H9 (cell line): ENCODE measurements at regions not wholly inside any gene's neighbourhood (a gene's known extent, or its start where the extent isn't known, plus 50 kb on each side); places are given as distances from the start of the nearest gene placed in this dataset.

ENCODE experiments used
- DNase-seq: peaks from one replicate; pipeline ENCODE4 v3.0.0-alpha.2; 2017
- H2AFZ ChIP-seq: one replicate; pipeline ENCODE4 v1.6.1; 2013; ENCODE audit warnings: mild to moderate bottlenecking, low read length, control low read depth, moderate library complexity
- H2AK5ac ChIP-seq: 2 replicates; pipeline ENCODE4 v1.6.1; 2013; ENCODE audit warnings: low read length, control low read depth, mixed read lengths; ENCODE audit not compliant: insufficient read length
- H2BK120ac ChIP-seq: one replicate; pipeline ENCODE4 v1.6.1; 2013; ENCODE audit warnings: low read depth, mild to moderate bottlenecking, low read length, control low read depth, inconsistent platforms; ENCODE audit not compliant: poor library complexity, severe bottlenecking
- H2BK12ac ChIP-seq: 2 replicates; pipeline ENCODE4 v1.6.1; 2013; ENCODE audit warnings: low read length, control low read depth, mixed read lengths, low read depth; ENCODE audit not compliant: insufficient read length
- H2BK15ac ChIP-seq: 2 replicates; pipeline ENCODE4 v1.6.1; 2013; ENCODE audit warnings: low read depth, low read length, control low read depth
- H2BK20ac ChIP-seq: one replicate; pipeline ENCODE4 v1.6.1; 2013; ENCODE audit warnings: low read depth, mild to moderate bottlenecking, low read length, control low read depth, inconsistent platforms; ENCODE audit not compliant: poor library complexity, severe bottlenecking
- H2BK5ac ChIP-seq: 2 replicates; pipeline ENCODE4 v1.6.1; 2013; ENCODE audit warnings: low read length, control low read depth, mixed read lengths; ENCODE audit not compliant: insufficient read length
- H3K14ac ChIP-seq: 2 replicates; pipeline ENCODE4 v1.6.1; 2013; ENCODE audit warnings: low read length, control low read depth; ENCODE audit not compliant: insufficient read depth
- H3K18ac ChIP-seq: 2 replicates; pipeline ENCODE4 v1.6.1; 2013; ENCODE audit warnings: low read depth, mild to moderate bottlenecking, mixed read lengths, low read length, control low read depth; ENCODE audit not compliant: insufficient read length
- H3K23ac ChIP-seq: 2 replicates; pipeline ENCODE4 v1.6.1; 2013; ENCODE audit warnings: low read length, control low read depth, mixed read lengths, low read depth; ENCODE audit not compliant: insufficient read length
- H3K23me2 ChIP-seq: 2 replicates; pipeline ENCODE4 v1.6.1; 2013; ENCODE audit warnings: low read depth, mild to moderate bottlenecking, mixed read lengths, low read length, control low read depth; ENCODE audit not compliant: insufficient read length, poor library complexity, severe bottlenecking
- H3K27ac ChIP-seq: 2 replicates; pipeline ENCODE4 v1.5.1; 2013; ENCODE audit warnings: low read length, control low read depth, mixed read lengths, low read depth; ENCODE audit not compliant: insufficient read length
- H3K27me3 ChIP-seq: 2 replicates; pipeline ENCODE4 v1.6.1; 2013; ENCODE audit warnings: low read length, control low read depth, inconsistent platforms; ENCODE audit not compliant: insufficient read depth
- H3K4ac ChIP-seq: 2 replicates; pipeline ENCODE4 v1.6.1; 2013; ENCODE audit warnings: low read depth, mild to moderate bottlenecking, control low read depth, inconsistent platforms, low read length, moderate library complexity
- H3K4me1 ChIP-seq: 2 replicates; pipeline ENCODE4 v1.6.1; 2013; ENCODE audit warnings: low read length, control low read depth, inconsistent platforms; ENCODE audit not compliant: insufficient read depth
- H3K4me2 ChIP-seq: 2 replicates; pipeline ENCODE4 v1.6.1; 2013; ENCODE audit warnings: low read length, control low read depth, mixed read lengths; ENCODE audit not compliant: insufficient read length, insufficient read depth
- H3K56ac ChIP-seq: 2 replicates; pipeline ENCODE4 v1.6.1; 2013; ENCODE audit warnings: low read depth, mild to moderate bottlenecking, mixed read lengths, low read length, control low read depth; ENCODE audit not compliant: insufficient read length
- H3K79me1 ChIP-seq: 2 replicates; pipeline ENCODE4 v1.6.1; 2013; ENCODE audit warnings: low read depth, mild to moderate bottlenecking, moderate library complexity, low read length, control low read depth, inconsistent platforms; ENCODE audit not compliant: insufficient read depth, poor library complexity, severe bottlenecking
- H3K79me2 ChIP-seq: 2 replicates; pipeline ENCODE4 v1.6.1; 2013; ENCODE audit warnings: low read length, control low read depth, inconsistent platforms; ENCODE audit not compliant: insufficient read depth
- H3K9ac ChIP-seq: 2 replicates; pipeline ENCODE4 v1.6.1; 2013; ENCODE audit warnings: low read length, control low read depth, mixed read lengths; ENCODE audit not compliant: insufficient read length; ENCODE audit errors: extremely low read depth
- H3K9me3 ChIP-seq: one replicate; pipeline ENCODE4 v1.6.1; 2013; ENCODE audit warnings: low read depth, low read length, inconsistent platforms; ENCODE audit not compliant: control insufficient read depth
- H3T11ph ChIP-seq: one replicate; pipeline ENCODE4 v1.6.1; 2013; ENCODE audit warnings: mild to moderate bottlenecking, low read length, control low read depth, inconsistent platforms
- H4K20me1 ChIP-seq: one replicate; pipeline ENCODE4 v1.6.1; 2013; ENCODE audit not compliant: control insufficient read depth, insufficient read length, insufficient read depth
- H4K5ac ChIP-seq: 2 replicates; pipeline ENCODE4 v1.6.1; 2013; ENCODE audit warnings: low read depth, mild to moderate bottlenecking, mixed read lengths, low read length, control low read depth; ENCODE audit not compliant: insufficient read length
- H4K8ac ChIP-seq: replicated peaks from 2 replicates; pipeline ENCODE4 v1.6.1; 2013; ENCODE audit warnings: low read length, control low read depth, mixed read lengths, low read depth; ENCODE audit not compliant: insufficient read length
- H4K91ac ChIP-seq: 2 replicates; pipeline ENCODE4 v1.6.1; 2013; ENCODE audit warnings: low read depth, mild to moderate bottlenecking, moderate library complexity, mixed read lengths, low read length, control low read depth; ENCODE audit not compliant: insufficient read length
- H3K27ac Mint-ChIP-seq, 3 experiments: 2 replicates in 2 of 3; 3 replicates in 1 of 3; pipeline ENCODE4 v1.8.0; 2020 to 2021; ENCODE audit warnings: mixed read lengths in 3 of 3, mild to moderate bottlenecking in 1 of 3, moderate library complexity in 1 of 3
- H3K27me3 Mint-ChIP-seq: 2 replicates; pipeline ENCODE4 v1.8.0; 2021; ENCODE audit warnings: low read depth, mild to moderate bottlenecking, moderate library complexity, mixed read lengths
- H3K36me3 Mint-ChIP-seq, 3 experiments: 2 replicates in 2 of 3; 3 replicates in 1 of 3; pipeline ENCODE4 v1.8.0; 2020 to 2021; ENCODE audit warnings: low read depth in 3 of 3, mixed read lengths in 3 of 3; ENCODE audit not compliant: insufficient read depth in 1 of 3
- H3K4me1 Mint-ChIP-seq, 2 experiments: 2 replicates each; pipeline ENCODE4 v1.8.0; 2020; ENCODE audit warnings: mixed read lengths in 2 of 2
- H3K4me3 Mint-ChIP-seq, 2 experiments: 2 replicates in 1 of 2; 3 replicates in 1 of 2; pipeline ENCODE4 v1.8.0; 2020 to 2021; ENCODE audit warnings: mild to moderate bottlenecking in 2 of 2, mixed read lengths in 2 of 2, moderate library complexity in 1 of 2
- H3K9me3 Mint-ChIP-seq, 2 experiments: 2 replicates in 1 of 2; 3 replicates in 1 of 2; pipeline ENCODE4 v1.8.0; 2020; ENCODE audit warnings: mild to moderate bottlenecking in 2 of 2, mixed read lengths in 2 of 2, moderate library complexity in 1 of 2
- CTCF ChIP-seq: fragments of 200-600 bp; sonication (generic); conservative IDR thresholded peaks from 3 replicates; pipeline ENCODE4 v1.8.0; 2021; ENCODE audit warnings: antibody characterized with exemption, mild to moderate bottlenecking
- WGBS: extraction: QIAGEN DNeasy Blood & Tissue Kit; methylation state at CpG from one replicate; pipeline ENCODE4 v1.1.7; 2013; ENCODE audit warnings: missing lambda C conversion rate, low lambda C conversion rate, mixed read lengths; ENCODE audit not compliant: insufficient read length; ENCODE audit errors: extremely low coverage; 5-methylcytosine and 5-hydroxymethylcytosine counted together

GRCh38 chr20:23203310-23203709, 117.2 kb upstream of the CD93 start:
- H3K79me2 ChIP-seq = no peaks in the 10 kb centered on the region
- no peak overlapping the region for H2AFZ ChIP-seq
- WGBS = no CpG with 5 or more reads among the region's 2 CpGs
- Mint-ChIP-seq H3K9me3 (no peaks in the 10 kb centered on the region; a peak in 1 of 5 replicates), H3K27me3 (peaks cover 56% of the 10 kb centered on the region), H3K4me1 (peaks cover 24 to 27% of the 10 kb centered on the region in 2 experiments), H3K27ac (no peak overlapping the region), H3K36me3 (no peaks in the 10 kb centered on the region), H3K4me3 (no peak overlapping the region)
- no peak for TF ChIP-seq CTCF
- H3K23me2 ChIP-seq = no peaks in the 10 kb centered on the region
- no peak overlapping the region for H3K4ac ChIP-seq
- H3K4me2 ChIP-seq = no peak overlapping the region
- H2BK20ac ChIP-seq = no peak overlapping the region
- no peak overlapping the region for H3K23ac ChIP-seq
- no peak overlapping the region for H2BK12ac ChIP-seq
- no peak overlapping the region for H4K5ac ChIP-seq
- no peaks in the 10 kb centered on the region for H3K79me1 ChIP-seq
- H3K18ac ChIP-seq = no peak overlapping the region
- H3K4me1 ChIP-seq = peaks cover 7% of the 10 kb centered on the region
- no peak overlapping the region for H3T11ph ChIP-seq
- no peak for DNase-seq
- H2BK120ac ChIP-seq = no peak overlapping the region
- no peak overlapping the region for H2BK15ac ChIP-seq
- H3K27ac ChIP-seq = no peak overlapping the region
- H2AK5ac ChIP-seq = no peak overlapping the region
- no peak overlapping the region for H3K9ac ChIP-seq
- H3K14ac ChIP-seq = no peak overlapping the region
- H2BK5ac ChIP-seq = no peak overlapping the region
- no peak overlapping the region for H4K91ac ChIP-seq
- H4K20me1 ChIP-seq = no peaks in the 10 kb centered on the region
- H3K56ac ChIP-seq = no peak overlapping the region
- H3K27me3 ChIP-seq = no peaks in the 10 kb centered on the region
- no peak overlapping the region for H4K8ac ChIP-seq
- no peaks in the 10 kb centered on the region for H3K9me3 ChIP-seq
